IMR-90 (cell line): ENCODE measurements at regions not wholly inside any gene's neighbourhood (a gene's known extent, or its start where the extent isn't known, plus 50 kb on each side); places are given as distances from the start of the nearest gene placed in this dataset.

Source experiments
- ATAC-seq: fragments of 200-7000 bp; cut with Tn5 transposase; 2 replicates; pipeline ENCODE4 v1.9.1; 2020; ENCODE audit warnings: low read depth, mild to moderate bottlenecking, moderate library complexity
- BruUV-seq: library from RNA; stranded (reverse); fragments of 400-500 nt; replicated peaks from 2 replicates; lab custom pipeline; 2021; lab: Mats Ljungman, UMichigan
- CTCF ChIA-PET: fragments of 300-600 bp; formaldehyde crosslinking; extraction: SDS; loops from one replicate; lab custom pipeline; 2021; ENCODE audit warnings: antibody characterized with exemption; lab: Yijun Ruan, JAX
- POLR2A ChIA-PET: fragments of 300-600 bp; sonication (Branson Sonifier 250); formaldehyde crosslinking; loops from one replicate; lab custom pipeline; 2022; ENCODE audit warnings: antibody characterized with exemption; ENCODE audit not compliant: unreplicated experiment; lab: Charles Lee
- DNase-seq: peaks from one replicate; pipeline ENCODE4 v3.0.0; 2013
- H2AFZ ChIP-seq: replicated peaks from 2 replicates; pipeline ENCODE3; 2013; ENCODE audit warnings: low read length, mild to moderate bottlenecking; ENCODE audit not compliant: poor library complexity
- H2AK5ac ChIP-seq: 2 replicates; pipeline ENCODE4 v1.6.1; 2013; ENCODE audit warnings: low read depth, low read length, inconsistent platforms
- H2AK9ac ChIP-seq: replicated peaks from 2 replicates; pipeline ENCODE3; 2013; ENCODE audit warnings: mild to moderate bottlenecking, low read depth, low read length, moderate library complexity; ENCODE audit not compliant: poor library complexity
- H2BK120ac ChIP-seq: 2 replicates; pipeline ENCODE4 v1.6.1; 2013; ENCODE audit warnings: low read depth, low read length, inconsistent platforms
- H2BK15ac ChIP-seq: 3 replicates; pipeline ENCODE4 v1.6.1; 2013; ENCODE audit warnings: low read depth, low read length, inconsistent platforms
- H2BK20ac ChIP-seq: 2 replicates; pipeline ENCODE4 v1.6.1; 2013; ENCODE audit warnings: low read depth, mild to moderate bottlenecking, inconsistent platforms, low read length, moderate library complexity
- H2BK5ac ChIP-seq: 2 replicates; pipeline ENCODE4 v1.6.1; 2013; ENCODE audit warnings: mild to moderate bottlenecking, low read depth, low read length, inconsistent platforms; ENCODE audit not compliant: poor library complexity, severe bottlenecking
- H3K14ac ChIP-seq: replicated peaks from 2 replicates; pipeline ENCODE4 v1.6.1; 2013; ENCODE audit warnings: low read depth, low read length, inconsistent platforms
- H3K18ac ChIP-seq: 2 replicates; pipeline ENCODE4 v1.6.1; 2013; ENCODE audit warnings: low read depth, low read length, control low read depth
- H3K23ac ChIP-seq: 2 replicates; pipeline ENCODE4 v1.6.1; 2013; ENCODE audit warnings: low read depth, low read length, inconsistent platforms
- H3K27ac ChIP-seq: 2 replicates; pipeline ENCODE4 v1.5.1; 2013; ENCODE audit warnings: mild to moderate bottlenecking, control low read depth, low read length; ENCODE audit not compliant: insufficient read depth
- H3K27me3 ChIP-seq: 2 replicates; pipeline ENCODE4 v1.6.1; 2013; ENCODE audit warnings: low read length; ENCODE audit not compliant: control insufficient read depth, insufficient read depth
- H3K36me3 ChIP-seq: 2 replicates; pipeline ENCODE4 v1.6.1; 2013; ENCODE audit warnings: low read length, mixed read lengths; ENCODE audit not compliant: control insufficient read depth, insufficient read depth
- H3K4ac ChIP-seq: 2 replicates; pipeline ENCODE4 v1.6.1; 2013; ENCODE audit warnings: low read depth, low read length, inconsistent platforms
- H3K4me1 ChIP-seq: 2 replicates; pipeline ENCODE4 v1.6.1; 2013; ENCODE audit warnings: low read length, mixed read lengths; ENCODE audit not compliant: control insufficient read depth, insufficient read depth
- H3K4me2 ChIP-seq: 2 replicates; pipeline ENCODE4 v1.6.1; 2013; ENCODE audit warnings: low read depth, mild to moderate bottlenecking, control low read depth, low read length, moderate library complexity
- H3K4me3 ChIP-seq: 2 replicates; pipeline ENCODE4 v1.5.1; 2013; ENCODE audit warnings: low read depth, mild to moderate bottlenecking, control low read depth, low read length, moderate library complexity; ENCODE audit not compliant: insufficient read depth
- H3K56ac ChIP-seq: 2 replicates; pipeline ENCODE4 v1.6.1; 2013; ENCODE audit warnings: low read length, inconsistent platforms; ENCODE audit not compliant: insufficient read depth; ENCODE audit errors: extremely low read depth
- H3K79me1 ChIP-seq, 2 experiments: 2 replicates each; pipeline ENCODE4 v1.6.1; 2013; ENCODE audit warnings: low read length in 2 of 2, inconsistent platforms in 1 of 2, low read depth in 1 of 2
- H3K9ac ChIP-seq: 2 replicates; pipeline ENCODE4 v1.6.1; 2013; ENCODE audit warnings: low read depth, low read length, control low read depth
- H3K9me1 ChIP-seq: 2 replicates; pipeline ENCODE4 v1.6.1; 2013; ENCODE audit warnings: low read length, inconsistent platforms; ENCODE audit not compliant: insufficient read depth
- H3K9me3 ChIP-seq: 2 replicates; pipeline ENCODE4 v1.6.1; 2013; ENCODE audit warnings: low read length; ENCODE audit not compliant: control insufficient read depth, insufficient read depth
- H4K20me1 ChIP-seq: 2 replicates; pipeline ENCODE4 v1.6.1; 2013; ENCODE audit warnings: low read length, inconsistent platforms; ENCODE audit not compliant: insufficient read depth
- H4K5ac ChIP-seq: 2 replicates; pipeline ENCODE4 v1.6.1; 2013; ENCODE audit warnings: mild to moderate bottlenecking, low read depth, low read length, control low read depth
- H4K8ac ChIP-seq, 2 experiments: 2 replicates each; pipeline ENCODE4 v1.6.1; 2013; ENCODE audit warnings: low read depth in 2 of 2, low read length in 2 of 2, control low read depth in 1 of 2, inconsistent platforms in 1 of 2
- H4K91ac ChIP-seq: 2 replicates; pipeline ENCODE4 v1.6.1; 2013; ENCODE audit warnings: low read depth, low read length, inconsistent platforms; ENCODE audit not compliant: insufficient read depth
- BHLHE40 ChIP-seq: fragments of 150-350 bp; IDR thresholded peaks from 2 replicates; pipeline ENCODE4 v1.6.1; 2016; ENCODE audit warnings: mild to moderate bottlenecking, low read depth, low read length
- CEBPB ChIP-seq: IDR thresholded peaks from 2 replicates; pipeline ENCODE4 v1.6.1; 2012; ENCODE audit warnings: low read depth, low read length, improper control_type of control experiment
- CHD1 ChIP-seq: IDR thresholded peaks from 2 replicates; pipeline ENCODE4 v1.6.1; 2012; ENCODE audit warnings: low read depth, low read length, improper control_type of control experiment
- CTCF ChIP-seq: conservative IDR thresholded peaks from 2 replicates; pipeline ENCODE4 v1.5.1; 2012; ENCODE audit warnings: mild to moderate bottlenecking, low read depth, low read length, improper control_type of control experiment
- ELK1 ChIP-seq: fragments of 150-350 bp; IDR thresholded peaks from 2 replicates; pipeline ENCODE4 v1.6.1; 2016; ENCODE audit warnings: low read depth, mild to moderate bottlenecking, low read length, moderate library complexity, borderline replicate concordance
- FOS ChIP-seq: fragments of 150-350 bp; IDR thresholded peaks from 2 replicates; pipeline ENCODE4 v1.6.1; 2016; ENCODE audit warnings: low read depth, low read length
- MAFK ChIP-seq: IDR thresholded peaks from 2 replicates; pipeline ENCODE4 v1.6.1; 2012; ENCODE audit warnings: low read depth, low read length, improper control_type of control experiment
- MAZ ChIP-seq: IDR thresholded peaks from 2 replicates; pipeline ENCODE4 v1.6.1; 2012; ENCODE audit warnings: low read depth, mild to moderate bottlenecking, low read length, improper control_type of control experiment, moderate library complexity, borderline replicate concordance
- MXI1 ChIP-seq: IDR thresholded peaks from 2 replicates; pipeline ENCODE4 v1.6.1; 2012; ENCODE audit warnings: low read depth, mild to moderate bottlenecking, low read length, moderate library complexity, borderline replicate concordance
- NFE2L2 ChIP-seq: fragments of 150-350 bp; IDR thresholded peaks from 2 replicates; pipeline ENCODE4 v1.6.1; 2016; ENCODE audit warnings: low read depth, mild to moderate bottlenecking, low read length
- POLR2A ChIP-seq: IDR thresholded peaks from 2 replicates; pipeline ENCODE4 v1.6.1; 2012; ENCODE audit warnings: mild to moderate bottlenecking, low read depth, low read length
- RAD21 ChIP-seq: IDR thresholded peaks from 2 replicates; pipeline ENCODE4 v1.6.1; 2012; ENCODE audit warnings: low read length, improper control_type of control experiment
- RCOR1 ChIP-seq: IDR thresholded peaks from 2 replicates; pipeline ENCODE4 v1.6.1; 2012; ENCODE audit warnings: mild to moderate bottlenecking, low read length, improper control_type of control experiment; ENCODE audit not compliant: insufficient replicate concordance
- RFX5 ChIP-seq: IDR thresholded peaks from 2 replicates; pipeline ENCODE4 v1.8.0; 2012; ENCODE audit warnings: low read depth, mild to moderate bottlenecking, low read length, moderate library complexity
- SMC3 ChIP-seq: fragments of 150-350 bp; IDR thresholded peaks from 2 replicates; pipeline ENCODE4 v1.6.1; 2016; ENCODE audit warnings: low read depth, mild to moderate bottlenecking, antibody characterized with exemption, low read length, moderate library complexity
- USF2 ChIP-seq: fragments of 150-350 bp; IDR thresholded peaks from 2 replicates; pipeline ENCODE4 v1.6.1; 2017; ENCODE audit warnings: mild to moderate bottlenecking, antibody characterized with exemption, low read length, low read depth
- WGBS, 2 experiments: methylation state at CpG; one replicate each; pipeline versions ENCODE4 v1.1.5 to v1.1.7; 2013; ENCODE audit warnings: missing lambda C conversion rate in 2 of 2; ENCODE audit not compliant: insufficient read length in 1 of 2; ENCODE audit errors: extremely low coverage in 2 of 2; 5-methylcytosine and 5-hydroxymethylcytosine counted together
- dilution Hi-C: fragments of 300-500 bp; cut with HindIII; formaldehyde crosslinking; loops from one replicate; pipeline ENCODE4 v1.14.3; 2018; ENCODE audit warnings: low sequenced_read_pairs; ENCODE audit not compliant: unreplicated experiment
- in situ Hi-C: fragments of 300-500 bp; cut with MboI; formaldehyde crosslinking; loops from 3 replicates; pipeline ENCODE4 v1.14.3; 2019; ENCODE audit warnings: low sequenced_read_pairs, inconsistent platforms, mixed read lengths
- intact Hi-C: fragments of 100-400 bp; cut with micrococcal nuclease; formaldehyde crosslinking; loops from 2 replicates; pipeline ENCODE4 v1.10.0; 2022

- Histone ChIP-seq H3K14ac (no peak overlapping the region), H3K18ac (no peak overlapping the region), H2AK5ac (no peak overlapping the region), H4K8ac (no peak overlapping the region), H3K4me3 (no peak overlapping the region), H2BK120ac (no peak overlapping the region), H2BK15ac (no peak overlapping the region), H2BK20ac (no peak overlapping the region), H3K9ac (no peak overlapping the region), H3K9me3 (peaks cover 31% of the 10 kb centered on the region), H2AK9ac (no peak overlapping the region), H2BK5ac (peak overlapping the region; percentile 50), H3K56ac (no peak overlapping the region), H4K20me1 (no peaks in the 10 kb centered on the region), H4K5ac (no peak overlapping the region), H2AFZ (no peak overlapping the region), H3K9me1 (no peaks in the 10 kb centered on the region), H3K4ac (no peak overlapping the region), H3K27me3 (no peaks in the 10 kb centered on the region), H3K4me2 (no peak overlapping the region), H4K91ac (no peak overlapping the region), H3K23ac (no peak overlapping the region), H3K36me3 (no peaks in the 10 kb centered on the region), H3K27ac (no peak overlapping the region), H3K4me1 (no peaks in the 10 kb centered on the region), H3K79me1 (no peaks in the 10 kb centered on the region)
- 56 to 99% methylated on average over 4 of the region's 4 CpGs for WGBS, 2 experiments
- ChIA-PET POLR2A (no interaction called here), CTCF (no interaction called here)
- in situ Hi-C loops (no loop called here), intact Hi-C loops (no loop called here), dilution Hi-C loops (no loop called here)
- no peak for ATAC-seq
- TF ChIP-seq RFX5 = no peak
- no peak for TF ChIP-seq NFE2L2
- TF ChIP-seq CEBPB = no peak
- TF ChIP-seq CHD1 = no peak
- TF ChIP-seq MXI1 = no peak
- no peak for TF ChIP-seq CTCF
- TF ChIP-seq ELK1 = no peak
- no peak for TF ChIP-seq SMC3
- no peak for TF ChIP-seq POLR2A
- no peak for TF ChIP-seq FOS
- no peak for TF ChIP-seq MAZ
- no peak for TF ChIP-seq MAFK
- TF ChIP-seq RCOR1 = no peak
- TF ChIP-seq USF2 = no peak
- TF ChIP-seq RAD21 = no peak
- TF ChIP-seq BHLHE40 = no peak
- BruUV-seq = no TSS peak
- no peak for DNase-seq
These were observed 255.1 kb downstream of the NPHP4 start for GRCh38 chr1:5737081-5737480.
